B cell (primary cell): ENCODE measurements at regions not wholly inside any gene's neighbourhood (a gene's known extent, or its start where the extent isn't known, plus 50 kb on each side); places are given as distances from the start of the nearest gene placed in this dataset.

ENCODE experiments used
- ATAC-seq: fragments of 200-7000 bp; cut with Tn5 transposase; one replicate; pipeline ENCODE4 v1.10.0; 2021; ENCODE audit warnings: low read depth, mild to moderate bottlenecking, moderate number of reproducible peaks, moderate library complexity
- CTCF ChIA-PET: fragments of 350-600 bp; sonication (Branson Sonifier 250); formaldehyde crosslinking; loops from one replicate; lab custom pipeline; 2021; ENCODE audit warnings: antibody characterized with exemption, inconsistent platforms; lab: Charles Lee
- POLR2A ChIA-PET: fragments of 350-600 bp; sonication (Branson Sonifier 250); formaldehyde crosslinking; loops from one replicate; lab custom pipeline; 2021; ENCODE audit warnings: antibody characterized with exemption; lab: Charles Lee
- DNase-seq: peaks from one replicate; pipeline ENCODE4 v3.0.0; 2013
- H2AFZ ChIP-seq: 2 replicates; pipeline ENCODE4 v1.6.1; 2012; ENCODE audit warnings: mild to moderate bottlenecking, low read depth, low read length; ENCODE audit not compliant: insufficient read depth, poor library complexity, severe bottlenecking
- H3K27ac ChIP-seq, 2 donors: 1 replicate in 1 of 2; 2 replicates in 1 of 2; pipeline ENCODE4 v1.5.1; 2012 to 2013; ENCODE audit warnings: low read length in 2 of 2, mild to moderate bottlenecking in 2 of 2, moderate library complexity in 1 of 2
- H3K27me3 ChIP-seq, 4 experiments: fragments of 200-600 bp in 1 of 4; sonication (generic) in 1 of 4; replicated peaks in 1 of 4; 1 replicate in 2 of 4; 2 replicates in 2 of 4; pipeline versions ENCODE4 v1.6.1 to v1.7.0; 2013 to 2016; ENCODE audit warnings: low read length in 3 of 4, mild to moderate bottlenecking in 2 of 4, mixed read lengths in 1 of 4, moderate library complexity in 1 of 4; ENCODE audit not compliant: insufficient read depth in 4 of 4, control insufficient read depth in 3 of 4; ENCODE audit errors: control extremely low read depth in 1 of 4
- H3K36me3 ChIP-seq, 2 experiments: replicated peaks in 1 of 2; 1 replicate in 1 of 2; 2 replicates in 1 of 2; pipeline versions ENCODE4 v1.6.1 to v1.7.1; 2013; ENCODE audit warnings: low read length in 1 of 2; ENCODE audit not compliant: insufficient read depth in 2 of 2, control insufficient read depth in 1 of 2; ENCODE audit errors: control extremely low read depth in 1 of 2, extremely low read depth in 1 of 2
- H3K4me1 ChIP-seq, 2 donors: fragments of 200-600 bp in 1 of 2; sonication (generic) in 1 of 2; 1 replicate in 1 of 2; 2 replicates in 1 of 2; pipeline versions ENCODE4 v1.5.1 to v1.6.1; 2013 to 2017; ENCODE audit warnings: low read length in 2 of 2; ENCODE audit not compliant: control insufficient read depth in 2 of 2, insufficient read depth in 2 of 2
- H3K4me2 ChIP-seq: replicated peaks from 2 replicates; pipeline ENCODE3; 2012; ENCODE audit warnings: mild to moderate bottlenecking, low read depth, low read length; ENCODE audit not compliant: poor library complexity, severe bottlenecking
- H3K4me3 ChIP-seq, 5 experiments: fragments of 200-600 bp in 1 of 5; sonication (generic) in 1 of 5; 1 replicate in 3 of 5; 2 replicates in 2 of 5; pipeline versions ENCODE4 v1.5.1 to v1.7.0; 2011 to 2016; ENCODE audit warnings: low read length in 4 of 5, mild to moderate bottlenecking in 4 of 5, low read depth in 2 of 5, control low read depth in 1 of 5, moderate library complexity in 1 of 5; ENCODE audit not compliant: insufficient read depth in 1 of 5; ENCODE audit errors: control extremely low read depth in 1 of 5, extremely low read depth in 1 of 5
- H3K79me2 ChIP-seq: fragments of 200-600 bp; sonication (generic); one replicate; pipeline ENCODE4 v1.6.0; 2016; ENCODE audit warnings: low read length; ENCODE audit not compliant: control insufficient read depth, insufficient read depth
- H3K9ac ChIP-seq: fragments of 200-600 bp; sonication (generic); 2 replicates; pipeline ENCODE4 v1.6.1; 2017; ENCODE audit warnings: mild to moderate bottlenecking, low read length, moderate library complexity
- H3K9me3 ChIP-seq, 3 donors: one replicate each; pipeline versions ENCODE4 v1.6.1 to v1.7.1; 2013; ENCODE audit warnings: low read length in 2 of 3; ENCODE audit not compliant: control insufficient read depth in 2 of 3, insufficient read depth in 1 of 3; ENCODE audit errors: control extremely low read depth in 1 of 3
- H4K20me1 ChIP-seq: 2 replicates; pipeline ENCODE4 v1.6.0; 2012; ENCODE audit warnings: mild to moderate bottlenecking, low read length; ENCODE audit not compliant: insufficient read depth, control insufficient read depth, poor library complexity, severe bottlenecking
- H3K27ac Mint-ChIP-seq: one replicate; pipeline ENCODE4 v1.8.0; 2021; ENCODE audit warnings: mixed read lengths
- H3K27me3 Mint-ChIP-seq: one replicate; pipeline ENCODE4 v1.8.0; 2021; ENCODE audit warnings: mixed read lengths
- H3K4me1 Mint-ChIP-seq: one replicate; pipeline ENCODE4 v1.8.0; 2021; ENCODE audit warnings: mixed read lengths
- H3K4me3 Mint-ChIP-seq: one replicate; pipeline ENCODE4 v1.8.0; 2021; ENCODE audit warnings: mixed read lengths
- H3K9me3 Mint-ChIP-seq: one replicate; pipeline ENCODE4 v1.8.0; 2022; ENCODE audit warnings: mixed read lengths; ENCODE audit not compliant: insufficient read depth
- EZH2 ChIP-seq: IDR thresholded peaks from 2 replicates; pipeline ENCODE4 v1.6.1; 2012; ENCODE audit warnings: borderline replicate concordance, low read depth, mild to moderate bottlenecking, moderate library complexity, low read length; ENCODE audit not compliant: insufficient read depth, poor library complexity, severe bottlenecking
- WGBS: methylation state at CpG from one replicate; pipeline ENCODE4 v1.1.5; 2013; ENCODE audit warnings: missing lambda C conversion rate; ENCODE audit not compliant: insufficient coverage; 5-methylcytosine and 5-hydroxymethylcytosine counted together
- intact Hi-C: fragments of 100-400 bp; cut with micrococcal nuclease; formaldehyde crosslinking; loops from one replicate; pipeline ENCODE4 v1.10.0; 2022
- TF ChIP-seq, protein P1 (sequence below): fragments of 200-600 bp; IDR thresholded peaks from one replicate; pipeline ENCODE4 v1.8.0; 2022; ENCODE audit warnings: antibody characterized with exemption, mild to moderate bottlenecking

DNA sequence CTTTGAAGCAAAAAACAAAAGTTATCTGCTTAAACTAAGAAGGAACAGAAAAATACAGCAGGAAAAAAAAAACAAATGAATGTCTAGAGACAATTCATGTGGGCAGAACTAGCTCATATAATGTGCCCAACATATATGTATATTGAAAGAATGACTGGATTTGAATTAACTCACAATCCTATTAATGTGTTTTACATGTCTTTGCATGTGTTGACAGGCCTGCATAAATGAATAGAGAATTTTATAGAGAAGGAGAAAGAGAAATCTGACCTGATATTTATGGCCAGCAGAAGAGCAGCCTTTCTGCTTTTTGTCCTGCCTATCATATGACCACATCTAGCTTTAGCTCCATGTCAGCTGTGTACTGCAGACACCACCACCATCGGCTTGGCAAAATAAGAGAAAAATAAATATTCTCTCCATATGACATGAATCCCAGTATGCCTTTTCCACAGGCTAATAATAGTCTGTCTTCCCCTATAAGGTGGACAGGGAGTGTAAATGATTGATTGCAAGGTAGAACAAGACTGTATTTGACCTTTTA lies 171.5 kb upstream of the PALMD start:
- TF ChIP-seq, protein P1, sequence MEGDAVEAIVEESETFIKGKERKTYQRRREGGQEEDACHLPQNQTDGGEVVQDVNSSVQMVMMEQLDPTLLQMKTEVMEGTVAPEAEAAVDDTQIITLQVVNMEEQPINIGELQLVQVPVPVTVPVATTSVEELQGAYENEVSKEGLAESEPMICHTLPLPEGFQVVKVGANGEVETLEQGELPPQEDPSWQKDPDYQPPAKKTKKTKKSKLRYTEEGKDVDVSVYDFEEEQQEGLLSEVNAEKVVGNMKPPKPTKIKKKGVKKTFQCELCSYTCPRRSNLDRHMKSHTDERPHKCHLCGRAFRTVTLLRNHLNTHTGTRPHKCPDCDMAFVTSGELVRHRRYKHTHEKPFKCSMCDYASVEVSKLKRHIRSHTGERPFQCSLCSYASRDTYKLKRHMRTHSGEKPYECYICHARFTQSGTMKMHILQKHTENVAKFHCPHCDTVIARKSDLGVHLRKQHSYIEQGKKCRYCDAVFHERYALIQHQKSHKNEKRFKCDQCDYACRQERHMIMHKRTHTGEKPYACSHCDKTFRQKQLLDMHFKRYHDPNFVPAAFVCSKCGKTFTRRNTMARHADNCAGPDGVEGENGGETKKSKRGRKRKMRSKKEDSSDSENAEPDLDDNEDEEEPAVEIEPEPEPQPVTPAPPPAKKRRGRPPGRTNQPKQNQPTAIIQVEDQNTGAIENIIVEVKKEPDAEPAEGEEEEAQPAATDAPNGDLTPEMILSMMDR = no peak
- no peak for TF ChIP-seq EZH2
- no CpG with 5 or more reads among the region's 1 CpG for WGBS

DNA sequence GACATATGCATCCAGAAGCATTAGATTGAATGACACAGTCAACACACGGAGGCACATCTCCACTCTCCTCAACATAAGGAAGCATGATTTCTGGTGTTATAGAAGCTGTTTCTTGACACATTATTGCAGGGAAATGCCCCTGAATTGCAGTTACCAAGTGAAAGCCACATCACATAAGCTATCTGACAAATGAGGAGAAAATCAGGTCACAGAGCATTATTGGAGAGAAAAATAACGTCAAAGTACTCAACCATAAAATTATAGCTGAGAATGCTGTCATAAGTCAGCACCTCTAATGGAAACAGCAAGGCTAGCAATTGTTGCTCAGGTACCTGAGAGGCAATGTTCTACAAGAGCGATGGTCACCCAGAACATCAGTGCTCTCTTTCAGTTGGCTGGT lies 169.9 kb upstream of the PALMD start:
- ATAC-seq (no peak), DNase-seq (no peak)
- ChIA-PET POLR2A (no interaction called here), CTCF (no interaction called here)
- no peaks in the 10 kb centered on the region for H3K36me3 ChIP-seq
- Mint-ChIP-seq H3K9me3 (peaks cover 4% of the 10 kb centered on the region), H3K27me3 (no peaks in the 10 kb centered on the region), H3K27ac (no peak overlapping the region), H3K4me1 (no peaks in the 10 kb centered on the region), H3K4me3 (no peak overlapping the region)
- H3K4me3 ChIP-seq = no peak overlapping the region
- intact Hi-C loops = no loop called here
- no peak overlapping the region for H3K4me2 ChIP-seq
- no peak overlapping the region for H3K27ac ChIP-seq
- no peaks in the 10 kb centered on the region for H4K20me1 ChIP-seq
- TF ChIP-seq, protein P1 = no peak
- TF ChIP-seq EZH2 = no peak
- H3K27me3 ChIP-seq = no peaks in the 10 kb centered on the region
- H3K9me3 ChIP-seq = no peaks in the 10 kb centered on the region
- no peak overlapping the region for H3K9ac ChIP-seq
- no peak overlapping the region for H2AFZ ChIP-seq
- H3K79me2 ChIP-seq = no peaks in the 10 kb centered on the region
- H3K4me1 ChIP-seq = no peaks in the 10 kb centered on the region
- WGBS = 89% methylated on average over 1 of the region's 3 CpGs

More for the DNA sequence above, 171.5 kb upstream of the PALMD start:
- intact Hi-C loops = no loop called here
- H3K27me3 ChIP-seq = no peaks in the 10 kb centered on the region
- H3K79me2 ChIP-seq = no peaks in the 10 kb centered on the region
- ATAC-seq (no peak), DNase-seq (no peak)
- ChIA-PET POLR2A (no interaction called here), CTCF (no interaction called here)
- H3K4me2 ChIP-seq = no peak overlapping the region
- peaks cover 4% of the 10 kb centered on the region for H3K9me3 Mint-ChIP-seq
- no peaks in the 10 kb centered on the region for H3K36me3 ChIP-seq
- H2AFZ ChIP-seq = no peak overlapping the region
- H3K27ac ChIP-seq = no peak overlapping the region
- H3K4me3 Mint-ChIP-seq = no peak overlapping the region
- no peaks in the 10 kb centered on the region for H3K4me1 ChIP-seq
- H3K27ac Mint-ChIP-seq = no peak overlapping the region
- H3K4me3 ChIP-seq = no peak overlapping the region
- no peaks in the 10 kb centered on the region for H4K20me1 ChIP-seq
- H3K27me3 Mint-ChIP-seq = no peaks in the 10 kb centered on the region
- no peaks in the 10 kb centered on the region for H3K9me3 ChIP-seq
- H3K9ac ChIP-seq = no peak overlapping the region
- H3K4me1 Mint-ChIP-seq = no peaks in the 10 kb centered on the region
